H9 (cell line): ENCODE measurements at regions not wholly inside any gene's neighbourhood (a gene's known extent, or its start where the extent isn't known, plus 50 kb on each side); places are given as distances from the start of the nearest gene placed in this dataset.

Experiments
- DNase-seq: peaks from one replicate; pipeline ENCODE4 v3.0.0-alpha.2; 2017
- H2AFZ ChIP-seq: one replicate; pipeline ENCODE4 v1.6.1; 2013; ENCODE audit warnings: mild to moderate bottlenecking, low read length, control low read depth, moderate library complexity
- H2AK5ac ChIP-seq: 2 replicates; pipeline ENCODE4 v1.6.1; 2013; ENCODE audit warnings: low read length, control low read depth, mixed read lengths; ENCODE audit not compliant: insufficient read length
- H2BK120ac ChIP-seq: one replicate; pipeline ENCODE4 v1.6.1; 2013; ENCODE audit warnings: low read depth, mild to moderate bottlenecking, low read length, control low read depth, inconsistent platforms; ENCODE audit not compliant: poor library complexity, severe bottlenecking
- H2BK12ac ChIP-seq: 2 replicates; pipeline ENCODE4 v1.6.1; 2013; ENCODE audit warnings: low read length, control low read depth, mixed read lengths, low read depth; ENCODE audit not compliant: insufficient read length
- H2BK15ac ChIP-seq: 2 replicates; pipeline ENCODE4 v1.6.1; 2013; ENCODE audit warnings: low read depth, low read length, control low read depth
- H2BK20ac ChIP-seq: one replicate; pipeline ENCODE4 v1.6.1; 2013; ENCODE audit warnings: low read depth, mild to moderate bottlenecking, low read length, control low read depth, inconsistent platforms; ENCODE audit not compliant: poor library complexity, severe bottlenecking
- H2BK5ac ChIP-seq: 2 replicates; pipeline ENCODE4 v1.6.1; 2013; ENCODE audit warnings: low read length, control low read depth, mixed read lengths; ENCODE audit not compliant: insufficient read length
- H3K14ac ChIP-seq: 2 replicates; pipeline ENCODE4 v1.6.1; 2013; ENCODE audit warnings: low read length, control low read depth; ENCODE audit not compliant: insufficient read depth
- H3K18ac ChIP-seq: 2 replicates; pipeline ENCODE4 v1.6.1; 2013; ENCODE audit warnings: low read depth, mild to moderate bottlenecking, mixed read lengths, low read length, control low read depth; ENCODE audit not compliant: insufficient read length
- H3K23ac ChIP-seq: 2 replicates; pipeline ENCODE4 v1.6.1; 2013; ENCODE audit warnings: low read length, control low read depth, mixed read lengths, low read depth; ENCODE audit not compliant: insufficient read length
- H3K23me2 ChIP-seq: 2 replicates; pipeline ENCODE4 v1.6.1; 2013; ENCODE audit warnings: low read depth, mild to moderate bottlenecking, mixed read lengths, low read length, control low read depth; ENCODE audit not compliant: insufficient read length, poor library complexity, severe bottlenecking
- H3K27ac ChIP-seq: 2 replicates; pipeline ENCODE4 v1.5.1; 2013; ENCODE audit warnings: low read length, control low read depth, mixed read lengths, low read depth; ENCODE audit not compliant: insufficient read length
- H3K27me3 ChIP-seq: 2 replicates; pipeline ENCODE4 v1.6.1; 2013; ENCODE audit warnings: low read length, control low read depth, inconsistent platforms; ENCODE audit not compliant: insufficient read depth
- H3K4ac ChIP-seq: 2 replicates; pipeline ENCODE4 v1.6.1; 2013; ENCODE audit warnings: low read depth, mild to moderate bottlenecking, control low read depth, inconsistent platforms, low read length, moderate library complexity
- H3K4me1 ChIP-seq: 2 replicates; pipeline ENCODE4 v1.6.1; 2013; ENCODE audit warnings: low read length, control low read depth, inconsistent platforms; ENCODE audit not compliant: insufficient read depth
- H3K4me2 ChIP-seq: 2 replicates; pipeline ENCODE4 v1.6.1; 2013; ENCODE audit warnings: low read length, control low read depth, mixed read lengths; ENCODE audit not compliant: insufficient read length, insufficient read depth
- H3K56ac ChIP-seq: 2 replicates; pipeline ENCODE4 v1.6.1; 2013; ENCODE audit warnings: low read depth, mild to moderate bottlenecking, mixed read lengths, low read length, control low read depth; ENCODE audit not compliant: insufficient read length
- H3K79me1 ChIP-seq: 2 replicates; pipeline ENCODE4 v1.6.1; 2013; ENCODE audit warnings: low read depth, mild to moderate bottlenecking, moderate library complexity, low read length, control low read depth, inconsistent platforms; ENCODE audit not compliant: insufficient read depth, poor library complexity, severe bottlenecking
- H3K79me2 ChIP-seq: 2 replicates; pipeline ENCODE4 v1.6.1; 2013; ENCODE audit warnings: low read length, control low read depth, inconsistent platforms; ENCODE audit not compliant: insufficient read depth
- H3K9ac ChIP-seq: 2 replicates; pipeline ENCODE4 v1.6.1; 2013; ENCODE audit warnings: low read length, control low read depth, mixed read lengths; ENCODE audit not compliant: insufficient read length; ENCODE audit errors: extremely low read depth
- H3K9me3 ChIP-seq: one replicate; pipeline ENCODE4 v1.6.1; 2013; ENCODE audit warnings: low read depth, low read length, inconsistent platforms; ENCODE audit not compliant: control insufficient read depth
- H3T11ph ChIP-seq: one replicate; pipeline ENCODE4 v1.6.1; 2013; ENCODE audit warnings: mild to moderate bottlenecking, low read length, control low read depth, inconsistent platforms
- H4K20me1 ChIP-seq: one replicate; pipeline ENCODE4 v1.6.1; 2013; ENCODE audit not compliant: control insufficient read depth, insufficient read length, insufficient read depth
- H4K5ac ChIP-seq: 2 replicates; pipeline ENCODE4 v1.6.1; 2013; ENCODE audit warnings: low read depth, mild to moderate bottlenecking, mixed read lengths, low read length, control low read depth; ENCODE audit not compliant: insufficient read length
- H4K8ac ChIP-seq: replicated peaks from 2 replicates; pipeline ENCODE4 v1.6.1; 2013; ENCODE audit warnings: low read length, control low read depth, mixed read lengths, low read depth; ENCODE audit not compliant: insufficient read length
- H4K91ac ChIP-seq: 2 replicates; pipeline ENCODE4 v1.6.1; 2013; ENCODE audit warnings: low read depth, mild to moderate bottlenecking, moderate library complexity, mixed read lengths, low read length, control low read depth; ENCODE audit not compliant: insufficient read length
- H3K27ac Mint-ChIP-seq, 3 experiments: 2 replicates in 2 of 3; 3 replicates in 1 of 3; pipeline ENCODE4 v1.8.0; 2020 to 2021; ENCODE audit warnings: mixed read lengths in 3 of 3, mild to moderate bottlenecking in 1 of 3, moderate library complexity in 1 of 3
- H3K27me3 Mint-ChIP-seq: 2 replicates; pipeline ENCODE4 v1.8.0; 2021; ENCODE audit warnings: low read depth, mild to moderate bottlenecking, moderate library complexity, mixed read lengths
- H3K36me3 Mint-ChIP-seq, 3 experiments: 2 replicates in 2 of 3; 3 replicates in 1 of 3; pipeline ENCODE4 v1.8.0; 2020 to 2021; ENCODE audit warnings: low read depth in 3 of 3, mixed read lengths in 3 of 3; ENCODE audit not compliant: insufficient read depth in 1 of 3
- H3K4me1 Mint-ChIP-seq, 2 experiments: 2 replicates each; pipeline ENCODE4 v1.8.0; 2020; ENCODE audit warnings: mixed read lengths in 2 of 2
- H3K4me3 Mint-ChIP-seq, 2 experiments: 2 replicates in 1 of 2; 3 replicates in 1 of 2; pipeline ENCODE4 v1.8.0; 2020 to 2021; ENCODE audit warnings: mild to moderate bottlenecking in 2 of 2, mixed read lengths in 2 of 2, moderate library complexity in 1 of 2
- H3K9me3 Mint-ChIP-seq, 2 experiments: 2 replicates in 1 of 2; 3 replicates in 1 of 2; pipeline ENCODE4 v1.8.0; 2020; ENCODE audit warnings: mild to moderate bottlenecking in 2 of 2, mixed read lengths in 2 of 2, moderate library complexity in 1 of 2
- WGBS: extraction: QIAGEN DNeasy Blood & Tissue Kit; methylation state at CpG from one replicate; pipeline ENCODE4 v1.1.7; 2013; ENCODE audit warnings: missing lambda C conversion rate, low lambda C conversion rate, mixed read lengths; ENCODE audit not compliant: insufficient read length; ENCODE audit errors: extremely low coverage; 5-methylcytosine and 5-hydroxymethylcytosine counted together
- TF ChIP-seq, protein P1 (sequence below): fragments of 200-600 bp; sonication (generic); conservative IDR thresholded peaks from 3 replicates; pipeline ENCODE4 v1.8.0; 2021; ENCODE audit warnings: antibody characterized with exemption, mild to moderate bottlenecking

DNA sequence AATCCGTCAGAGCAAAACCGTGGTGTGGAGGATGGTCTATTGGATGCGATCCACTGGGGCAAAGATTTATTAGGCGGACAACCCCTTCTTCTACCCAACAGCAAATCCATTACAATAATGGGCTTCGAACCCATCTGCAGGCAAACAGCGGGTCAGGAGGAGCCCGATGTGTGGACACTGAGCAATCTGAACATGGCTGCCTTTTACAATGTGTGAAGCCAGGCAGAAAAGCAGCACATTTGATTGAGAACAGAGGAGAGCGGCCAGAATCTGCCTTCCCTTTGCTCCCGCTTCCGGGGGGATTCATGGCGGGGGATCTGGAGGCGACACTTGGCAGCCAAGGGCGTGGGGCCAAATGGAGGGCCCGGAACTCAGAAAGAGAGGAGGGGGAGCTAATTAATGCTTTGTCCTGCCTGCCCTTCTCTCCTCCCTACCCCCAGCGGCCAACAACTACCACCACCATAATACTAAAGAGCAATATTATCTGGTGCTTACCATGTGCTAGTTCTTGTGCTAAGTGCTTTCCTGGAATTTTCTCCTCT lies 133.0 kb downstream of the EMX2 start:
- Histone ChIP-seq H3T11ph (no peak overlapping the region), H3K18ac (no peak overlapping the region), H3K9me3 (no peaks in the 10 kb centered on the region), H3K9ac (no peak overlapping the region), H2AFZ (no peak overlapping the region), H4K8ac (no peak overlapping the region), H2BK120ac (no peak overlapping the region), H3K4me1 (no peaks in the 10 kb centered on the region), H4K5ac (no peak overlapping the region), H3K4ac (no peak overlapping the region), H3K27ac (no peak overlapping the region), H4K91ac (no peak overlapping the region), H3K14ac (no peak overlapping the region), H2BK15ac (no peak overlapping the region), H3K79me1 (no peaks in the 10 kb centered on the region), H2BK5ac (no peak overlapping the region), H4K20me1 (no peaks in the 10 kb centered on the region), H3K4me2 (no peak overlapping the region), H3K27me3 (no peaks in the 10 kb centered on the region), H3K23me2 (no peaks in the 10 kb centered on the region), H3K56ac (no peak overlapping the region), H3K79me2 (no peaks in the 10 kb centered on the region), H2BK12ac (no peak overlapping the region), H3K23ac (no peak overlapping the region), H2BK20ac (no peak overlapping the region), H2AK5ac (no peak overlapping the region)
- Mint-ChIP-seq H3K9me3 (no peaks in the 10 kb centered on the region), H3K27me3 (peaks cover 4% of the 10 kb centered on the region), H3K4me1 (peaks cover 3 to 5% of the 10 kb centered on the region in 2 experiments; a peak in 3 of 4 replicates), H3K4me3 (no peak overlapping the region), H3K36me3 (no peaks in the 10 kb centered on the region), H3K27ac (no peak overlapping the region; a peak in 1 of 7 replicates)
- no peak for DNase-seq
- TF ChIP-seq, protein P1, sequence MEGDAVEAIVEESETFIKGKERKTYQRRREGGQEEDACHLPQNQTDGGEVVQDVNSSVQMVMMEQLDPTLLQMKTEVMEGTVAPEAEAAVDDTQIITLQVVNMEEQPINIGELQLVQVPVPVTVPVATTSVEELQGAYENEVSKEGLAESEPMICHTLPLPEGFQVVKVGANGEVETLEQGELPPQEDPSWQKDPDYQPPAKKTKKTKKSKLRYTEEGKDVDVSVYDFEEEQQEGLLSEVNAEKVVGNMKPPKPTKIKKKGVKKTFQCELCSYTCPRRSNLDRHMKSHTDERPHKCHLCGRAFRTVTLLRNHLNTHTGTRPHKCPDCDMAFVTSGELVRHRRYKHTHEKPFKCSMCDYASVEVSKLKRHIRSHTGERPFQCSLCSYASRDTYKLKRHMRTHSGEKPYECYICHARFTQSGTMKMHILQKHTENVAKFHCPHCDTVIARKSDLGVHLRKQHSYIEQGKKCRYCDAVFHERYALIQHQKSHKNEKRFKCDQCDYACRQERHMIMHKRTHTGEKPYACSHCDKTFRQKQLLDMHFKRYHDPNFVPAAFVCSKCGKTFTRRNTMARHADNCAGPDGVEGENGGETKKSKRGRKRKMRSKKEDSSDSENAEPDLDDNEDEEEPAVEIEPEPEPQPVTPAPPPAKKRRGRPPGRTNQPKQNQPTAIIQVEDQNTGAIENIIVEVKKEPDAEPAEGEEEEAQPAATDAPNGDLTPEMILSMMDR: no peak
- no CpG with 5 or more reads among the region's 15 CpGs for WGBS
